ENCODE measurements at regions not wholly inside any gene's neighbourhood (a gene's known extent, or its start where the extent isn't known, plus 50 kb on each side); places are given as distances from the start of the nearest gene placed in this dataset.

DNA sequence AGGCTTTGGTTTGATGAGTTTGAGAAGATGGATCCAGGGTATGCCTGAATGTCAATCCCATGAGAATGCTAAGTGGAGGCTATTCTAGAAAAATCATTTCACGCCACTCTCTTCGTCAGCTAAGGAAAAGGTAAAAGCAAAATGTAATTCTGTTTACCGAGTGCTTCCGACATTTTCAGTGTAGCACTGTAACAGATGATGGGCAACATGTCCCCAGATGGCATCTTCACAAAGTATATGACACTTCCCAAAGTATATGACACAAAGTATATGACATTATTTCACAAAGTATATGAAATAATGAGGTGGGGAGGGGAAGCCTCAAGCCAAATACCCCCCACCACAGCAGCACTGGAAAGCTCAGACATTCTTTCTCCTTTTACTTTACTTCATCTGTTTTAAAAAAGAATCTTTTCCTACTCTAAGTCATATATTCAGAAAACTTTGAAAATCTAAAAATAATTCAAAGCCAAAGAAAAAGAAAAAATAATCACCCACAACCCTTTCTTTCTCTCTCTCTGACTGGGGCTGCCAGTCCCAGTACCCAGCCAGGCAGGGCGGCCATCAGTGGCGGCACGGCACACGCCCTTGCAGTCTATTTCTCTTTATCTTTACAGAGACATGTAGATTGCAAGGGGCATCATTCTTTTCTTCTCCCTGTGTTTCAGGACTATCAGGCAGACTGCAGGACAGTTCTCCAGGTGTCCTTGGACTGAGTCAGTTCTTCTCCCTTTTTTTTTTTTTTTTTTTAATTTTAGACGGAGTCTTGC is 179.8 kb downstream of the SNX10 start:
- H3K36me3 ChIP-seq (ENCODE audit: control insufficient read depth, insufficient read depth, low read length): no peaks in the 10 kb centered on the region
- no peaks in the 10 kb centered on the region for H3K4me1 ChIP-seq (ENCODE audit: control insufficient read depth, insufficient read depth, low read length)
- 92 to 93% methylated on average over 9 of the region's 9 CpGs for WGBS, 2 experiments
- no peak overlapping the region for H3K4me3 ChIP-seq (ENCODE audit: insufficient read depth, low read depth, low read length)
- no peaks in the 10 kb centered on the region for H3K27me3 ChIP-seq (ENCODE audit: control insufficient read depth, insufficient read depth, low read length, poor library complexity, severe bottlenecking)
- H3K27ac ChIP-seq (ENCODE audit: insufficient read depth, low read depth, low read length, poor library complexity, severe bottlenecking): no peak overlapping the region
- H3K9me3 ChIP-seq (ENCODE audit: control insufficient read depth, low read length): no peaks in the 10 kb centered on the region

DNA sequence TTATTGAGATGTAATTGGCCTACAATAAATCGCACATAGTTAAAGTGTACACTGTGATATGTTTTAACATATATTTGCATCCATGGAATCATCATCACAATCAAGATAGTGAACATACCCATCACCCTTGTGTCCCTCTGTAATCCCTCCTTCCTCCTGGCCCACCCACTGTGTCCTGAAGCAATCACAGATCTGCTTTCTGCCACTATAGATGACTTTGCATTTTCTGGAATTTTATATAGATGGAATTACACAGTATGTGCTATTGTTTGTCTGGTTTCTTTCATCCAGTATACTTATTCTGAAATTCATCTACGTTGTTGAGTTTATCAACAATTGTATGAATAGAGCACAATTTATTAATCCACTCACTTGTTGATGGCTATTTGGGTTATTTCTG is 181.3 kb downstream of the SNX10 start:
- WGBS, 2 experiments: 100% methylated on average over 1 of the region's 2 CpGs
- H3K4me1 ChIP-seq (ENCODE audit: control insufficient read depth, insufficient read depth, low read length): no peaks in the 10 kb centered on the region
- H3K36me3 ChIP-seq (ENCODE audit: control insufficient read depth, insufficient read depth, low read length): no peaks in the 10 kb centered on the region
- H3K9me3 ChIP-seq (ENCODE audit: control insufficient read depth, low read length): no peaks in the 10 kb centered on the region
- no peaks in the 10 kb centered on the region for H3K27me3 ChIP-seq (ENCODE audit: control insufficient read depth, insufficient read depth, low read length, poor library complexity, severe bottlenecking)
- H3K4me3 ChIP-seq (ENCODE audit: insufficient read depth, low read depth, low read length): no peak overlapping the region
- H3K27ac ChIP-seq (ENCODE audit: insufficient read depth, low read depth, low read length, poor library complexity, severe bottlenecking): no peak overlapping the region

DNA sequence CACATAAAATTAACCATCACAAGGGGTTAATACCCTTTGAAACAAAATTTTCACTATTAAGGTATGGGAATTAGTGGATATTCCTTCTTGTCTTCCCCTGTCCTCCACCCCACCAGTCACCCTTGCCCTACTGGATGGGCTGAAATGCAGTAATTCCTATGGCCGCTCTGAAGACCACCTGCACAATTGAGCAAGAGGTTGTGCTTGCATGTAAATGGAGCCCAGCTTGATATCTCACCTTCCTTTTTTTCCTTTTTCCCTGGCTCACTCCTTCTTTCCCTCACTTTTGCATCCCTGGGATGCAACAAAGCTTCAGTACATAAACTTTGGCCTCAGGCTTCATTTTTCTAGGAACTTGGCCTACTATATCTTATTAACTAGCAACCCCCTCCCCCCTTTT is 184.6 kb downstream of the SNX10 start:
- H3K27ac ChIP-seq (ENCODE audit: insufficient read depth, low read depth, low read length, poor library complexity, severe bottlenecking): no peak overlapping the region
- 63 to 74% methylated on average over 1 of the region's 1 CpG for WGBS, 2 experiments

DNA sequence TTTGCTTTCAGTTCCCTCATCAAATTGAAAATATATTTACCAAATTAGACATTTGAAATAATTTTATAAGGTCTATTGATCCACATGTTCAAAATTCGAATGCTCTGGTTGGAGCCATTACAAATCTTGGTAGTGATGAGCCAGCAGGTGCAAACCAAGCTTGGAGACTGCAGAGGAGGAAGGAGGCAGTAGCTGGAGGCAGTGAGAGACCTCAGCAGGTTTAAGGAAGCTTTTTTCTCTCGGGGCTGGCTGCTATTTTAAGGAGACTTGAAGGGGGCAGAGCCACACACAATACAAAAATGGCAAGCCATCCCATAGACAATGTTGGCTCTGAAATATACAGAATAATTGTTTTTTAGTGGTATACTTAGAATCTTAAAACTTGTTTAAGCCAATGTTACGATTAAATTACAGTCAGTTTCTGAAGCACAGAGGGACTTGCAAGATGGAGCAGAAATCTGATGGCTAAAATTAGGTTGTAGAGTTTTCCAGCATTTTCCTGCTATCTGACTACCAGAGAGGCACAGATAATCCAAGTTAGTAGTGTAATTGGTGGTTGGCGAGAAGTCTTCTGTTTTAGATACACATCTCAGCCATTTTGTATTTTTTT is 185.8 kb downstream of the SNX10 start:
- WGBS, 2 experiments: 81 to 94% methylated on average over 3 to 4 of the region's 4 CpGs
- Histone ChIP-seq H3K27ac (ENCODE audit: insufficient read depth, low read depth, low read length, poor library complexity, severe bottlenecking) (no peak overlapping the region), H3K4me1 (ENCODE audit: control insufficient read depth, insufficient read depth, low read length) (no peaks in the 10 kb centered on the region), H3K9me3 (ENCODE audit: control insufficient read depth, low read length) (no peaks in the 10 kb centered on the region), H3K36me3 (ENCODE audit: control insufficient read depth, insufficient read depth, low read length) (no peaks in the 10 kb centered on the region), H3K4me3 (ENCODE audit: insufficient read depth, low read depth, low read length) (no peak overlapping the region), H3K27me3 (ENCODE audit: control insufficient read depth, insufficient read depth, low read length, poor library complexity, severe bottlenecking) (peaks cover 3% of the 10 kb centered on the region)

More for the DNA sequence above, 184.6 kb downstream of the SNX10 start:
- Histone ChIP-seq H3K4me1 (ENCODE audit: control insufficient read depth, insufficient read depth, low read length) (no peaks in the 10 kb centered on the region), H3K36me3 (ENCODE audit: control insufficient read depth, insufficient read depth, low read length) (no peaks in the 10 kb centered on the region), H3K9me3 (ENCODE audit: control insufficient read depth, low read length) (no peaks in the 10 kb centered on the region), H3K4me3 (ENCODE audit: insufficient read depth, low read depth, low read length) (no peak overlapping the region), H3K27me3 (ENCODE audit: control insufficient read depth, insufficient read depth, low read length, poor library complexity, severe bottlenecking) (peaks cover 3% of the 10 kb centered on the region)

DNA sequence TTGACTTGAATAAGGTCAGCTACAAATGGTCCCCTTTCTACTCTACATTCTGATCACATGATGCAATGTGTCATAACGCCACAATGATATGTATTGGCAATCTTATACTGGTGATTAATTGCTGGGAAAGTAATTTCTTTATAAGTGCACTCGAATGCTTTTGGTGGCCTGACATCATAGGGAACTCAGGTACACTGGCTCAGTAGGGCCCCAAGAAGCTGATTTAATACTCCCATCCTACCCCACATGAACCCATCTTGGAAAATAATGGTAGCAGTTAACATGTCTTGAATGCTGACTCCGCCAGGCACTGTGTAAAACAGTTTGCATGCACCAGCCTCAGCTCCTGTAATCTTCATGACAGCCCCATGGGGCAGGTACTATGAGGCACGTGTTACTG is 186.9 kb downstream of the SNX10 start:
- H3K36me3 ChIP-seq (ENCODE audit: control insufficient read depth, insufficient read depth, low read length): no peaks in the 10 kb centered on the region
- no peaks in the 10 kb centered on the region for H3K9me3 ChIP-seq (ENCODE audit: control insufficient read depth, low read length)
- 83 to 92% methylated on average over 4 of the region's 4 CpGs for WGBS, 2 experiments
- H3K27me3 ChIP-seq (ENCODE audit: control insufficient read depth, insufficient read depth, low read length, poor library complexity, severe bottlenecking): peaks cover 3% of the 10 kb centered on the region
- no peak overlapping the region for H3K4me3 ChIP-seq (ENCODE audit: insufficient read depth, low read depth, low read length)
- no peak overlapping the region for H3K27ac ChIP-seq (ENCODE audit: insufficient read depth, low read depth, low read length, poor library complexity, severe bottlenecking)
- no peaks in the 10 kb centered on the region for H3K4me1 ChIP-seq (ENCODE audit: control insufficient read depth, insufficient read depth, low read length)

DNA sequence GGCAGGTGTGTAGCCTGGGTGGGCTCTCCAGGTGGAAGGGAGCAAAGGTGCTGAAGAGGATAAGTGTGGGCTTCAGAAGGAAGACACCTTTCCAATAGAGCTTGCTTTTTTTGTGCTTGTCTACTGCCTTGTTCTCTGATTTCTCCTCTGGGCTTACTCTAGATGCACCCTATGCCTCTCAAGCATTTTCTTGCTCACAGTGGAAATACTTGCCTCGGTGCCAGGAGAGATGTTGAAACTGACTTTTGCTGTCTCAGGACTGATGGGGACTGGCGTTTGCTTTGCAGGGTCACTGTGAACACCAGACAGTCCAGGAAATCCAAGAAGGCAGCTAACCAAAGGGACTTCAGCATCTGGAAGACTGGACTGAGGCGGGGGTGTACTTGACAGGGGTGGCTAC is 187.9 kb downstream of the SNX10 start:
- Histone ChIP-seq H3K27me3 (ENCODE audit: control insufficient read depth, insufficient read depth, low read length, poor library complexity, severe bottlenecking) (peaks cover 3% of the 10 kb centered on the region), H3K9me3 (ENCODE audit: control insufficient read depth, low read length) (no peaks in the 10 kb centered on the region), H3K4me3 (ENCODE audit: insufficient read depth, low read depth, low read length) (no peak overlapping the region), H3K27ac (ENCODE audit: insufficient read depth, low read depth, low read length, poor library complexity, severe bottlenecking) (no peak overlapping the region), H3K36me3 (ENCODE audit: control insufficient read depth, insufficient read depth, low read length) (no peaks in the 10 kb centered on the region), H3K4me1 (ENCODE audit: control insufficient read depth, insufficient read depth, low read length) (no peaks in the 10 kb centered on the region)
- 86 to 87% methylated on average over 3 of the region's 3 CpGs for WGBS, 2 experiments

DNA sequence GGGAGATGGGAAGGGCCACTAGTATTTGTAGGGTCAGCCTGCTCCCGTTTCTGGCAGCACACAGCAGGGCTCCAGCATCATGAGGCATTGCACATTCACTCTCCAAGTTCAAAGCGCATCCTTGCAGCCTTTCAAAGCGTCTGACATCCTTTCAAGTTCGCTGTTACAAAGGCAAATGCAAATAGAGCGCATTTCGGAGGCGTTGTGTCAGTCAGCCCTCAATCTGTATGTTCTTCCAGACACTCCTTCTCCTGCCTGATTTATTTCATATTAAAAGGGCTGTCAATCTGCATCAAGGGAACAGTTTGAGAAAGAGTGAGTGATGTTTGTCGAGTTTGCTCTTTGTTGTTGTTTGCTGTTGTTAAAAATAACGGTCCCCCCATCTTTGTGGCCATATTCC is 188.5 kb downstream of the SNX10 start:
- Histone ChIP-seq H3K27me3 (ENCODE audit: control insufficient read depth, insufficient read depth, low read length, poor library complexity, severe bottlenecking) (peaks cover 3% of the 10 kb centered on the region), H3K4me1 (ENCODE audit: control insufficient read depth, insufficient read depth, low read length) (no peaks in the 10 kb centered on the region), H3K36me3 (ENCODE audit: control insufficient read depth, insufficient read depth, low read length) (no peaks in the 10 kb centered on the region), H3K4me3 (ENCODE audit: insufficient read depth, low read depth, low read length) (no peak overlapping the region), H3K9me3 (ENCODE audit: control insufficient read depth, low read length) (no peaks in the 10 kb centered on the region), H3K27ac (ENCODE audit: insufficient read depth, low read depth, low read length, poor library complexity, severe bottlenecking) (no peak overlapping the region)
- 26 to 37% methylated on average over 8 to 9 of the region's 9 CpGs for WGBS, 2 experiments

DNA sequence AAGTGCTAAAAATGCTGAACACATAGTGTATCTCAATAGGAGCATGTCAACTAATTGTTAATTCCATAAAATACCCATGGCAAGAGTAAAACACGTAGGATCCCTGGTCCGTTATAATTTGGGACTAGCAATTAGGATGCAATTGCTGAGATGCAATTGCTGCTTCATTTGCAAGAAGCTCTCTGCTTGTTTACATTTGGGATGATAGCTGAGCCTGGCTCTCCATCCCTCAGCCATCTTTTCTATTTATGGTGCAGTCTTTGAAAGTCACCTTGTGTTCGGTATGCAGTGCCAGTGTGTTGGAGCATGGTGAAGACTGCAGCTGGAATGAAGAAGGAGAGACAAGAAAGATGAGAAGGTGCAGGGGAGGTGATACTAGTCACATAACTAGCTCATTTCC is 191.3 kb downstream of the SNX10 start:
- Histone ChIP-seq H3K27ac (ENCODE audit: insufficient read depth, low read depth, low read length, poor library complexity, severe bottlenecking) (no peak overlapping the region), H3K27me3 (ENCODE audit: control insufficient read depth, insufficient read depth, low read length, poor library complexity, severe bottlenecking) (peaks cover 3% of the 10 kb centered on the region), H3K9me3 (ENCODE audit: control insufficient read depth, low read length) (no peaks in the 10 kb centered on the region), H3K36me3 (ENCODE audit: control insufficient read depth, insufficient read depth, low read length) (no peaks in the 10 kb centered on the region), H3K4me1 (ENCODE audit: control insufficient read depth, insufficient read depth, low read length) (no peaks in the 10 kb centered on the region), H3K4me3 (ENCODE audit: insufficient read depth, low read depth, low read length) (no peak overlapping the region)
- WGBS, 2 experiments: 91 to 94% methylated on average over 3 of the region's 3 CpGs

DNA sequence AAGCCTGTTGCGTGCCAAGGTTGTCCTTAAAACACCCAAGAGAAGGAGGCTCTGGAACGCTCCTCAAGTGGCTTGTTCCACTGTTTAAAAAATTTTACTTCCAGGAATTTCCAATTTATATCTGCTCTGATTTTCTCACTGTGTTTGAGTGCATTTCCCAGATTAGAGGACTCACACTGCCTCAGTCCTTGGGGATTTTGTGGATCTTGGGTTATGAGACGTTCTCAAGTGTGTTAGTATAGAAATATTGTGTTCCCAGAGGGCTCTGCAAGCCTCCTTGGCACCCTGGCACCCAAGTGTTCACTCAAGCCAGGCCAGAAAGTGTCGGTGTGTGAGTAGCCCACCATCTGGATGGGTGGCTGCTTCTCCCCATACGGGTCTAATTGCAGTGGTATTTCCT is 192.2 kb downstream of the SNX10 start:
- Histone ChIP-seq H3K27me3 (ENCODE audit: control insufficient read depth, insufficient read depth, low read length, poor library complexity, severe bottlenecking) (peaks cover 3% of the 10 kb centered on the region), H3K27ac (ENCODE audit: insufficient read depth, low read depth, low read length, poor library complexity, severe bottlenecking) (no peak overlapping the region), H3K36me3 (ENCODE audit: control insufficient read depth, insufficient read depth, low read length) (no peaks in the 10 kb centered on the region), H3K4me1 (ENCODE audit: control insufficient read depth, insufficient read depth, low read length) (no peaks in the 10 kb centered on the region), H3K9me3 (ENCODE audit: control insufficient read depth, low read length) (no peaks in the 10 kb centered on the region), H3K4me3 (ENCODE audit: insufficient read depth, low read depth, low read length) (no peak overlapping the region)
- 90 to 92% methylated on average over 5 of the region's 5 CpGs for WGBS, 2 experiments

DNA sequence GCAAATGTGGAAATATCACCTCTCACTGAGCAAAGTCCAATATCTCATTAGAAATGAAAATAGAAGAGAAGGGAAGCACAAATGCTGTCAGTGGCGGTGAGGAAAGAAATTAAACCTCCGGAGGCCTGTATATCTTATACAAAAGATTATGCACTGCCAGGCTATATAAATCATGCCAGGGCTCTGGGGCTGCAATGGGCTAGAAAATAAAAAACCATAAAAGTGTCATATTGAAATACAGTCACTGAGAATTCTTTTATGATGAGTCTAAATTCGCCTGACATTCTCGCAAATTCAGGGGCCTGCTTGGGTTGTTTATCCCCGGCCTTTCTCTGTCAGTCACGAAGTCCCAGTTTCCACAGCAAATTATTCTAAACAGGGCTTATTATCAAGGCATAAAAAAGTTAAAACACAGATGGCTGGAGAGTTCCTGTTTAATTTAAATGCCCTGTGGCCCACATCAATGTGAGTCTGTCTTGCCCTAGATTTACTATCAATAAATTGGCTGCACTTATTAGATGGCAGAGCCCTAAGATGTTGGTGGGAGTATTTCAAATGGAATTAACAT is 193.8 kb downstream of the SNX10 start:
- WGBS, 2 experiments: 95 to 96% methylated on average over 5 to 6 of the region's 6 CpGs
- Histone ChIP-seq H3K27ac (ENCODE audit: insufficient read depth, low read depth, low read length, poor library complexity, severe bottlenecking) (no peak overlapping the region), H3K9me3 (ENCODE audit: control insufficient read depth, low read length) (no peaks in the 10 kb centered on the region)

More for the DNA sequence above, 193.8 kb downstream of the SNX10 start:
- Histone ChIP-seq H3K36me3 (ENCODE audit: control insufficient read depth, insufficient read depth, low read length) (no peaks in the 10 kb centered on the region), H3K27me3 (ENCODE audit: control insufficient read depth, insufficient read depth, low read length, poor library complexity, severe bottlenecking) (no peaks in the 10 kb centered on the region), H3K4me1 (ENCODE audit: control insufficient read depth, insufficient read depth, low read length) (peaks cover 5% of the 10 kb centered on the region), H3K4me3 (ENCODE audit: insufficient read depth, low read depth, low read length) (no peak overlapping the region)

All from ectodermal cell (in vitro differentiated cells).